Neural crest cell (in vitro differentiated cells): ENCODE measurements at regions not wholly inside any gene's neighbourhood (a gene's known extent, or its start where the extent isn't known, plus 50 kb on each side); places are given as distances from the start of the nearest gene placed in this dataset.

Experiments used
- DNase-seq: peaks from one replicate; pipeline ENCODE4 v3.0.0; 2021; ENCODE audit warnings: low read depth, mixed read lengths, low spot score
- H3K27ac Mint-ChIP-seq: one replicate; pipeline ENCODE4 v1.8.0; 2021; ENCODE audit warnings: mild to moderate bottlenecking, mixed read lengths; ENCODE audit not compliant: unreplicated experiment
- H3K27me3 Mint-ChIP-seq: 2 replicates; pipeline ENCODE4 v1.8.0; 2021; ENCODE audit warnings: low read depth, mild to moderate bottlenecking, mixed read lengths
- H3K36me3 Mint-ChIP-seq: 2 replicates; pipeline ENCODE4 v1.8.0; 2021; ENCODE audit warnings: low read depth, mild to moderate bottlenecking, mixed read lengths
- H3K4me1 Mint-ChIP-seq: 2 replicates; pipeline ENCODE4 v1.8.0; 2021; ENCODE audit warnings: mixed read lengths
- H3K4me3 Mint-ChIP-seq: one replicate; pipeline ENCODE4 v1.8.0; 2021; ENCODE audit warnings: mild to moderate bottlenecking, mixed read lengths
- H3K9me3 Mint-ChIP-seq: 2 replicates; pipeline ENCODE4 v1.8.0; 2021; ENCODE audit warnings: mixed read lengths
- TF ChIP-seq, protein P1 (sequence below): fragments of 200-600 bp; sonication (generic); conservative IDR thresholded peaks from 2 replicates; pipeline ENCODE4 v1.5.0; 2021; ENCODE audit warnings: antibody characterized with exemption, mild to moderate bottlenecking

GRCh38 chr16:13756411-13757140 is 163.4 kb upstream of the ERCC4 start:
- TF ChIP-seq, protein P1, sequence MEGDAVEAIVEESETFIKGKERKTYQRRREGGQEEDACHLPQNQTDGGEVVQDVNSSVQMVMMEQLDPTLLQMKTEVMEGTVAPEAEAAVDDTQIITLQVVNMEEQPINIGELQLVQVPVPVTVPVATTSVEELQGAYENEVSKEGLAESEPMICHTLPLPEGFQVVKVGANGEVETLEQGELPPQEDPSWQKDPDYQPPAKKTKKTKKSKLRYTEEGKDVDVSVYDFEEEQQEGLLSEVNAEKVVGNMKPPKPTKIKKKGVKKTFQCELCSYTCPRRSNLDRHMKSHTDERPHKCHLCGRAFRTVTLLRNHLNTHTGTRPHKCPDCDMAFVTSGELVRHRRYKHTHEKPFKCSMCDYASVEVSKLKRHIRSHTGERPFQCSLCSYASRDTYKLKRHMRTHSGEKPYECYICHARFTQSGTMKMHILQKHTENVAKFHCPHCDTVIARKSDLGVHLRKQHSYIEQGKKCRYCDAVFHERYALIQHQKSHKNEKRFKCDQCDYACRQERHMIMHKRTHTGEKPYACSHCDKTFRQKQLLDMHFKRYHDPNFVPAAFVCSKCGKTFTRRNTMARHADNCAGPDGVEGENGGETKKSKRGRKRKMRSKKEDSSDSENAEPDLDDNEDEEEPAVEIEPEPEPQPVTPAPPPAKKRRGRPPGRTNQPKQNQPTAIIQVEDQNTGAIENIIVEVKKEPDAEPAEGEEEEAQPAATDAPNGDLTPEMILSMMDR, result no peak
- peaks cover 4% of the 10 kb centered on the region for H3K36me3 Mint-ChIP-seq
- peaks cover 16% of the 10 kb centered on the region for H3K4me1 Mint-ChIP-seq
- DNase-seq, result peak; percentile 3
- H3K9me3 Mint-ChIP-seq, result peaks cover 6% of the 10 kb centered on the region
- H3K4me3 Mint-ChIP-seq, result peak overlapping the region; percentile 32
- peaks cover 42% of the 10 kb centered on the region for H3K27me3 Mint-ChIP-seq
- H3K27ac Mint-ChIP-seq, result peak overlapping the region; percentile 9

- Mint-ChIP-seq H3K9me3 (no peaks in the 10 kb centered on the region), H3K27me3 (peaks cover 27% of the 10 kb centered on the region), H3K4me1 (no peaks in the 10 kb centered on the region), H3K36me3 (no peaks in the 10 kb centered on the region), H3K27ac (no peak overlapping the region), H3K4me3 (no peak overlapping the region)
- TF ChIP-seq, protein P1, result no peak
- DNase-seq, result no peak
Observed at GRCh38 chr16:13766334-13766733, 153.6 kb upstream of the ERCC4 start.

- no peak for DNase-seq
Observed at GRCh38 chr16:13767215-13767614, 152.7 kb upstream of the ERCC4 start.

GRCh38 chr16:13768471-13768870 is 151.5 kb upstream of the ERCC4 start:
- no peak for DNase-seq

More at GRCh38 chr16:13767215-13767614, 152.7 kb upstream of the ERCC4 start:
- Mint-ChIP-seq H3K4me3 (no peak overlapping the region), H3K27ac (no peak overlapping the region), H3K4me1 (no peaks in the 10 kb centered on the region), H3K9me3 (no peaks in the 10 kb centered on the region), H3K36me3 (no peaks in the 10 kb centered on the region), H3K27me3 (peaks cover 25% of the 10 kb centered on the region)
- TF ChIP-seq, protein P1, result peak; percentile 71

DNA sequence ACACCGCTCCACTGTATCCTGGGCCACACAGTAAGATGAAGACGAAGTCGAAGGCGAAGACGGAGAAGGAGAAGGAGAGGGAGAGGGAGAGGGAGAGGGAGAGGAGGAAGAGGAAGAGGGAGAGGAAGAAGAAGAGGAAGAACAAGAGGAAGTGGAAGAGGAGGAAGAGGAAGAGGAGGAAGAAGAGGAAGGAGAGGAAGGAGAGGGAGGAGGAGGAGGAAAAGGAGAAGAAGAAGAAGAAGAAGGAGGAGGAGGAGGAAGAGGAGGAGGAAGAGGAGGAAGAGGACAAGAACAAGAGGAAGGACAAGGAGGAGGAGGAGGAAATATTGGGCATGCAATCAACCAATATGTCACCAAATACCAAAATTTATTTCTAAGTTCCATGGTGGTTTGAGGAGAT is 149.5 kb upstream of the ERCC4 start:
- Mint-ChIP-seq H3K9me3 (peaks cover 2% of the 10 kb centered on the region), H3K27me3 (peaks cover 25% of the 10 kb centered on the region), H3K4me1 (no peaks in the 10 kb centered on the region), H3K4me3 (no peak overlapping the region), H3K36me3 (peaks cover under 1% of the 10 kb centered on the region), H3K27ac (no peak overlapping the region)
- TF ChIP-seq, protein P1, result no peak
- DNase-seq, result no peak

More at GRCh38 chr16:13768471-13768870, 151.5 kb upstream of the ERCC4 start:
- H3K9me3 Mint-ChIP-seq, result no peaks in the 10 kb centered on the region
- H3K4me1 Mint-ChIP-seq, result no peaks in the 10 kb centered on the region
- TF ChIP-seq, protein P1, result no peak
- H3K27ac Mint-ChIP-seq, result no peak overlapping the region
- H3K27me3 Mint-ChIP-seq, result peaks cover 23% of the 10 kb centered on the region
- no peaks in the 10 kb centered on the region for H3K36me3 Mint-ChIP-seq
- H3K4me3 Mint-ChIP-seq, result no peak overlapping the region
